ENCODE measurements at regions not wholly inside any gene's neighbourhood (a gene's known extent, or its start where the extent isn't known, plus 50 kb on each side); places are given as distances from the start of the nearest gene placed in this dataset.
"Not testable (repeated sequence)": the region's sequence is repeated elsewhere in the genome, so short reads cannot be mapped to it uniquely, and the experiment has no call there.

DNA sequence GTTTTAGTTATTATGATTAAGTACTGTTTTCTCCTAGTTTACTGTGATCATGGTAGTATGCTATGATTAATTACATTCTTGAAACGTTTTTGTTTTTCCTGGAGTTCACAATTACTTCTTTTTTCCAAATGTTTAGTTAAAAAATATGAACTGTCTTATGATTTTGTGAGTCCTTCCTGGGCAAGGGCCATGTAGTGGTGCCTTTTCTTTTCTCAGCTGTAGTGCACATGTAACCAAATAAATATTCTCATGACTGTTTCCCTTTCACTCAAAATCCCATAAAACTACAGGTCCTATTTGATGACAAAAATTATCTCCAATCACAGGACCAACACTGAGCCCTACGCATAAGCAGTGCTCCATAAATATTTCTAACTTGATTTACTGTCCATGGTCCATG is 118.9 kb upstream of the EGR2 start:
- no peak overlapping the region for H3K27ac ChIP-seq
- DNase-seq = no peak

DNA sequence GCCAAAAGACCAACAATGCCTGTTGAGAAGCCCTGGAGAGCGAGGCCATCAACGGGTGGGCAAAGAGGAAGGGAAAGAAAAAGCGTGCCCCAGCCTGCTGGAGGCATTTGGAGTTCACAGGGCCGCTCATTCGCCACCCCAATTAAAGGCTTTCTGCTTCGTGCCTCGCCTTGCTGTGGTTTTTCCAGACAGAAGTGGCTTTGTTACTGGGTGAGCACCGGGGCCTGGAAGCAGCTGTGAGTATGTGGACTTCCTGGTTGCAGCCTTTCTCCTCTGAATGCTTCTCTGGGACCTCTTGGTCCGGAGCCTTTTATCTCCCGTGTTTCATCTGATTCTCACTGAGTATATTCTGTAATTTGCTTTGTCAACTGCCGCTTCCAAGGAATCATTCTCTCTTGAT is 118.1 kb upstream of the EGR2 start:
- no peaks in the 10 kb centered on the region for H3K36me3 ChIP-seq
- no peaks in the 10 kb centered on the region for H3K27me3 ChIP-seq (ENCODE audit: low read depth)
- no peak for DNase-seq
- no peaks in the 10 kb centered on the region for H3K9me3 ChIP-seq
- no peak for ATAC-seq
- TF ChIP-seq, protein P1, sequence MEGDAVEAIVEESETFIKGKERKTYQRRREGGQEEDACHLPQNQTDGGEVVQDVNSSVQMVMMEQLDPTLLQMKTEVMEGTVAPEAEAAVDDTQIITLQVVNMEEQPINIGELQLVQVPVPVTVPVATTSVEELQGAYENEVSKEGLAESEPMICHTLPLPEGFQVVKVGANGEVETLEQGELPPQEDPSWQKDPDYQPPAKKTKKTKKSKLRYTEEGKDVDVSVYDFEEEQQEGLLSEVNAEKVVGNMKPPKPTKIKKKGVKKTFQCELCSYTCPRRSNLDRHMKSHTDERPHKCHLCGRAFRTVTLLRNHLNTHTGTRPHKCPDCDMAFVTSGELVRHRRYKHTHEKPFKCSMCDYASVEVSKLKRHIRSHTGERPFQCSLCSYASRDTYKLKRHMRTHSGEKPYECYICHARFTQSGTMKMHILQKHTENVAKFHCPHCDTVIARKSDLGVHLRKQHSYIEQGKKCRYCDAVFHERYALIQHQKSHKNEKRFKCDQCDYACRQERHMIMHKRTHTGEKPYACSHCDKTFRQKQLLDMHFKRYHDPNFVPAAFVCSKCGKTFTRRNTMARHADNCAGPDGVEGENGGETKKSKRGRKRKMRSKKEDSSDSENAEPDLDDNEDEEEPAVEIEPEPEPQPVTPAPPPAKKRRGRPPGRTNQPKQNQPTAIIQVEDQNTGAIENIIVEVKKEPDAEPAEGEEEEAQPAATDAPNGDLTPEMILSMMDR (IDR thresholded peaks at IDR 0.05) = no peak
- no peaks in the 10 kb centered on the region for H3K4me1 ChIP-seq
- H3K27ac ChIP-seq = no peak overlapping the region
- intact Hi-C loops (cut with DNase I) = no loop called here
- no peak overlapping the region for H3K4me3 ChIP-seq

More for the DNA sequence above, 118.9 kb upstream of the EGR2 start:
- intact Hi-C loops (cut with DNase I) = no loop called here
- Histone ChIP-seq H3K4me1 (no peaks in the 10 kb centered on the region), H3K36me3 (no peaks in the 10 kb centered on the region), H3K27me3 (ENCODE audit: low read depth) (no peaks in the 10 kb centered on the region), H3K4me3 (no peak overlapping the region), H3K9me3 (no peaks in the 10 kb centered on the region)
- no peak for ATAC-seq
- TF ChIP-seq, protein P1 (IDR thresholded peaks at IDR 0.05) = no peak

DNA sequence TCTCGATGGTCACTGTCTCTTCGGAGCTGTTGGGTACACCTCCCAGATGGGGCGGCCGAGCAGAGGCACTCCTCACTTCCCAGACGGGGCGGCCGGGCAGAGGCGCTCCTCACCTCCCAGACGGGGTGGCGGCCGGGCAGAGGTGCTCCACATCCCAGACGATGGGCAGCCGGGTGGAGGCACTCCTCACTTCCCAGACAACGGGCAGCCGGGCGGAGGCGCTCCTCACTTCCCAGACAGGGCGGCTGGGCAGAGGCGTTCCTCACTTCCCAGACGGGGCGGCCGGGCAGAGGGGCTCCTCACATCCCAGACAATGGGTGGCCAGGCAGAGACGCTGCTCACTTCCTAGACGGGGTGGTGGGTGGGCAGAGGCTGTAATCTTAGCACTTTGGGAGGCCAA is 112.6 kb upstream of the EGR2 start:
- H3K27me3 ChIP-seq (ENCODE audit: low read depth); H3K27ac ChIP-seq; H3K4me1 ChIP-seq; H3K4me3 ChIP-seq; ATAC-seq; DNase-seq; H3K9me3 ChIP-seq; H3K36me3 ChIP-seq; intact Hi-C loops (cut with DNase I): not testable (repeated sequence)

DNA sequence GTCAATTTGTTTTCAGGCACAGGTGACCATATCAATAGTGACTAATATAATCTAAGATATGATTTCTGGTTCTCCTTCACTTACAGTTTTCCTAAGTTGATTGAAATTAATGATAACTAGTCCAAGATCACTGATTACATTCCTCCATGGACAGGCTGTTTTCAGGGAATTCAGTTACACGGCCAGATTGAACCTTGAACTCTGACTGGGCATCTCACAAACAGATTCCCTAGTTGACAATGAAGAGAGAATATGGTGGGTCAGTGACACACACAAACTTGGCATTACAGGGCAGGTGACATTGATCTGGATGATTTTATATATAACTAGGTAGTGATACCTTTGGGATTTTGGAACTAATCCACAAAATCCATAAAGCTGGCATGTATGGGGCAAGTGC is 110.2 kb upstream of the EGR2 start:
- intact Hi-C loops (cut with DNase I) = no loop called here

DNA sequence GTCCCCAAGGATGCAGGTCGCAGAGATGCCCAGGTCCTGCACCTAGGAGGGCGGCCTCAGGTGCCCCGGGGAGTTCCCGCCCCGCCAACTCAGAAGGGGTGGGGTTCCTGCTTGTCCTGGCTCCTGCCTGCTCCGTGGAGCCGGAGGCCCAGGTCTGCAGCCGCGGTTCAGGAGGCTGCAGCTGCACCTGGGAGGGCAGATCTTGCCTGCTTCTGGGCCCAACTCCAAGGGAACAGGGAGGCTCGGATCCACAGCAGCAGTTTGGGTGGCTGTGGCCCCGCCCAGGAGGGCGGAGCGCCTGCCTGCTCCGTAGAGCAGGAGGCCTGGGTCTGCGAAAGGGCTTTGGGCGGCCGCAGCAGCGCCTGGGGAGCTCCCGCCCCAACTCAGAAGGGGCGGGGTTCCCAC is 108.2 kb upstream of the EGR2 start:
- intact Hi-C loops (cut with DNase I) = no loop called here
- Histone ChIP-seq H3K4me1 (no peaks in the 10 kb centered on the region), H3K9me3 (no peaks in the 10 kb centered on the region), H3K27me3 (ENCODE audit: low read depth) (peaks cover 6% of the 10 kb centered on the region), H3K4me3 (no peak overlapping the region), H3K36me3 (no peaks in the 10 kb centered on the region), H3K27ac (no peak overlapping the region)
- DNase-seq = no peak
- TF ChIP-seq, protein P1 (IDR thresholded peaks at IDR 0.05) = no peak
- no peak for ATAC-seq

More for the DNA sequence above, 110.2 kb upstream of the EGR2 start:
- no peak for ATAC-seq
- Histone ChIP-seq H3K4me1 (no peaks in the 10 kb centered on the region), H3K4me3 (no peak overlapping the region), H3K27me3 (ENCODE audit: low read depth) (peaks cover 6% of the 10 kb centered on the region), H3K36me3 (no peaks in the 10 kb centered on the region), H3K9me3 (no peaks in the 10 kb centered on the region), H3K27ac (no peak overlapping the region)
- DNase-seq = no peak
- TF ChIP-seq, protein P1 (IDR thresholded peaks at IDR 0.05) = no peak

DNA sequence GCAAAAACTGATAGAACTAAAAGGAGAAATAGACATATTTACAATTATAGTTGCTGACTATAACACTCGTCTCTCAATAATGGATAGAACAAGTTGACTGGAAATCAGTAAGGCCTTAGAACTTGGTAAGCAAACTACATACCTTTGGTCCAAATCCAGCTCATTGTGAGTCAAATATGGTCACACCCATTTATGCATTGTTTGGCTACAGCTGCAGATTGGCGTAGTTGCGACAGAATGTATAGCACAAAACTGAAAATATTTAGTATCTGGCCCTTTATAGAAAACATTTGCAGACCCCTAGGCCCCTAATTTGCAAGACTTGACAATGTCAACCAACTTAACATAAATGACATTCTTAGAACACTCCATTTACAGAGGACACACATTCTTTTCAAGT is 103.6 kb upstream of the EGR2 start:
- ATAC-seq (no peak), DNase-seq (no peak)
- TF ChIP-seq, protein P1 (IDR thresholded peaks at IDR 0.05) = no peak
- H3K27me3 ChIP-seq (ENCODE audit: low read depth) = peaks cover 6% of the 10 kb centered on the region
- H3K27ac ChIP-seq = no peak overlapping the region
- H3K36me3 ChIP-seq = no peaks in the 10 kb centered on the region
- no peaks in the 10 kb centered on the region for H3K4me1 ChIP-seq
- no peaks in the 10 kb centered on the region for H3K9me3 ChIP-seq
- intact Hi-C loops (cut with DNase I) = no loop called here
- no peak overlapping the region for H3K4me3 ChIP-seq

Data from lower lobe of right lung (tissue), 2 donors.